ENCODE measurements at regions not wholly inside any gene's neighbourhood (a gene's known extent, or its start where the extent isn't known, plus 50 kb on each side); places are given as distances from the start of the nearest gene placed in this dataset.

DNA sequence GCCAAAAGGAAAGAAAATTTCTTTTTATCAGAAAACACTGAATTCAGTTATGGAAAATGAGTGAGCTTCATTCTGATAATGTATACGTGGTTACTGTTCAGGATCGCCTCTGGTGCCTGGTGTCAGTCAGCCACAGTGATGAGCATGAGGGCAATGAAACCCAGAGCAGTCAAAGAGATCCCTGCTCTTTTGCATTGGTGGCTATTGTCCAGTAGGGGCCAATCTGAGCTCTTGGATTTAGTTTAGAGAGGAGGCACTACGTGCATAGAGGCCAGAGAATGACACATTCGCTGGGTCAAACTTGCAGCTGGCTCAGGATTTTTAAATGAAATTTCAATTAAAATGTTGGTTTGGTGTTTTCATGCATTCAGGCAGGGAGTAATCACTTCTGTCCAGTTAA is 522.9 kb downstream of the TMEM182 start:
- DNase-seq (ENCODE audit: low read depth in 2 of 2): no peak
- no peak overlapping the region for H3K4me3 ChIP-seq (replicated peaks in 1 of 2; ENCODE audit: low read depth in 2 of 2, low read length in 2 of 2)
- no peak for TF ChIP-seq CTCF (IDR thresholded peaks at IDR 0.05; ENCODE audit: low read depth, low read length)

DNA sequence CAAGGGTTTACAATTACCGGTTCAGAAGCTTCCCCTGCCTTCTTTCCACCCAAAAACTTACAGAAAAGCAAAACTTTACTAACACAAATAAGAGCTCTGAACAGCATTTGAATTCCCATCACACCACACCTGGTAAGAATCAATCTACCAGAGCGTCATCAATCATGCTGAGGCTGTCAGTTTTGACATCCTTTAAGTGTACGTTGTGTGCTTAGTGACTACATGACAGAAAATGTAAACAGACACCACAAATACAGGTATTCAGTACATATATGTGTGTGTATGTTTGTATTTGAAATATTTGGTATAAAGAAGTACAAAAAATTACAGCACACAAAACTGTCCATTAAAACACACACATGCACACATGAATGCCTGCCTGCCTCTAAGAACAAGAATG is 523.5 kb downstream of the TMEM182 start:
- no peak overlapping the region for H3K4me3 ChIP-seq (replicated peaks in 1 of 2; ENCODE audit: low read depth in 2 of 2, low read length in 2 of 2)
- no peak for DNase-seq (ENCODE audit: low read depth in 2 of 2)
- no peak for TF ChIP-seq CTCF (IDR thresholded peaks at IDR 0.05; ENCODE audit: low read depth, low read length)

- no peak for DNase-seq (ENCODE audit: low read depth in 2 of 2)
- TF ChIP-seq CTCF (IDR thresholded peaks at IDR 0.05; ENCODE audit: low read depth, low read length): no peak
- H3K4me3 ChIP-seq (replicated peaks in 1 of 2; ENCODE audit: low read depth in 2 of 2, low read length in 2 of 2): no peak overlapping the region
These were observed 525.9 kb downstream of the TMEM182 start for GRCh38 chr2:103287746-103288145.

DNA sequence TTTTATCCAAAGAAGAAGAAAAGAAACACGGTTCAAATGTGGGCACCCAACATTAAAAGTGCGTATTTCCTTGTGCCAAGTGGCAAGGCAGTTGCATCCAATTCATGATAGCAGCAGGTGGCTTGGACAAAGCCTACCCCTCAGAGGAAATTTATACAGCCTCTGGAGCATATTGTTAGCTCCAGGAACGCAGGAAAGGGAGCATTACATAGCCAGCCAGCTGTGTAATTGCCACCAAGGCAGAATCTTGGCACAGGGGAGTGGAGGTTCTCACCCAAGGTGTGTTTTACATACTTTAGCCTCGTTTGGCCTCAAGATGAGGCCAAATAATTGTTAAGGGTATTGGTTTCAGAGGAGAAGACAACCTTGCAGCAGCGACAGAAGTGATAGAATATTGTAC is 526.9 kb downstream of the TMEM182 start:
- no peak for TF ChIP-seq CTCF (IDR thresholded peaks at IDR 0.05; ENCODE audit: low read depth, low read length)
- H3K4me3 ChIP-seq (replicated peaks in 1 of 2; ENCODE audit: low read depth in 2 of 2, low read length in 2 of 2): no peak overlapping the region
- no peak for DNase-seq (ENCODE audit: low read depth in 2 of 2)

DNA sequence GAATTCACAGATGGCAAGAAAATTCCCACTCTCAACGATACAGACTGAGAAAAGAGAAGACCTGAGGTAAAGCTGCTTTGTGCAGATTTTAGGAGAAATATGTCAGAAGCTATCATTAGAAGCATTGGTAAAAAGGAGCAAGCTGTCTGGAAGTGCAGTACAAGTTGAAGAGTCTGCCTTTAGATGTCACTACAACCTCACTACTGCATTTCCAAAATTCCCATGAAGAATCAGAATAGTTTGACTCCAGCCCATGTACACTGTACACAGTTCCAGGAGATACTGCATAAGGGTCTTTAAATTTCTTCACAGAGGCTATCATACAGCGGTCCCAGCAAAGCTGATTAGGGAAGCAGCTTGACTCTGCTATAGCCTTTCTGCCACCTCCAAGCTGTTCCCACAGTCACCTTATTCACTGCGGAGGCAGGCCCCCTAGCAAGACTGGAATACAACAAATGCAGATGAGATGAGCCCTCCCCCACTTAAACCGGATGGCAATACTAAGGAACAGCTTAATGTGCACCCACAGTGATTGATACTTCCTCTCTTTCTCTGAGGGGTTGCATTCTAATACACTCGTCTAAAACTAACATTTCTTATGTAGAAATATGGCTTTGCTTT is 527.4 kb downstream of the TMEM182 start:
- no peak for TF ChIP-seq CTCF (IDR thresholded peaks at IDR 0.05; ENCODE audit: low read depth, low read length)
- no peak for DNase-seq (ENCODE audit: low read depth in 2 of 2)
- no peak overlapping the region for H3K4me3 ChIP-seq (replicated peaks in 1 of 2; ENCODE audit: low read depth in 2 of 2, low read length in 2 of 2)

GRCh38 chr2:103292573-103292972 is 530.7 kb downstream of the TMEM182 start:
- no peak overlapping the region for H3K4me3 ChIP-seq (replicated peaks in 1 of 2; ENCODE audit: low read depth in 2 of 2, low read length in 2 of 2)
- DNase-seq (ENCODE audit: low read depth in 2 of 2): no peak
- TF ChIP-seq CTCF (IDR thresholded peaks at IDR 0.05; ENCODE audit: low read depth, low read length): no peak
